GM12872 (cell line): ENCODE measurements at regions not wholly inside any gene's neighbourhood (a gene's known extent, or its start where the extent isn't known, plus 50 kb on each side); places are given as distances from the start of the nearest gene placed in this dataset.
A peak's percentile ranks its signal among the peaks of the same experiment; 100 is the strongest.

Experiments
- TF ChIP-seq, protein P1 (sequence below): IDR thresholded peaks from 3 replicates; pipeline ENCODE4 v1.5.1; 2011; ENCODE audit warnings: low read depth, mild to moderate bottlenecking, low read length, moderate library complexity; ENCODE audit not compliant: insufficient read depth

DNA sequence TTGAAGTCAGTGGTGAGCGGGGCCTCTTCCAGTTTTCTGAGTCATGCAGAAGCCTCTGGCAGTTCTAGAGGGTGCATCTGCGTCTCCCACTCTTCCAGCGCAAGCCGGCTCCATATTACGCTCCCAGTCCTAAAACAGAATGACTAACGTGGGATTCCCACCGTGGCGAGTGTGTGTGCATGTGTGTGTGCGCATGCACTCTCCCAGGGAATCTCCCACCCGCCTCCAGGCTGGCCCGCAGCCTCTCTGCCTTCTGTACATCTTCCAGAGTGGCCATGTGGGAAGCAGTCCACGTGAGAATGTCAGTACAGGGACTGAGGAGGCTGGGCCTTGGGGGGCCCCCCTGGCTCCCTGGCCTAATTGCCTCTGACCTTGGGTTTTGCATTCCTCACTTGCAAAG, 87.7 kb downstream of the LSM3 start:
- TF ChIP-seq, protein P1, sequence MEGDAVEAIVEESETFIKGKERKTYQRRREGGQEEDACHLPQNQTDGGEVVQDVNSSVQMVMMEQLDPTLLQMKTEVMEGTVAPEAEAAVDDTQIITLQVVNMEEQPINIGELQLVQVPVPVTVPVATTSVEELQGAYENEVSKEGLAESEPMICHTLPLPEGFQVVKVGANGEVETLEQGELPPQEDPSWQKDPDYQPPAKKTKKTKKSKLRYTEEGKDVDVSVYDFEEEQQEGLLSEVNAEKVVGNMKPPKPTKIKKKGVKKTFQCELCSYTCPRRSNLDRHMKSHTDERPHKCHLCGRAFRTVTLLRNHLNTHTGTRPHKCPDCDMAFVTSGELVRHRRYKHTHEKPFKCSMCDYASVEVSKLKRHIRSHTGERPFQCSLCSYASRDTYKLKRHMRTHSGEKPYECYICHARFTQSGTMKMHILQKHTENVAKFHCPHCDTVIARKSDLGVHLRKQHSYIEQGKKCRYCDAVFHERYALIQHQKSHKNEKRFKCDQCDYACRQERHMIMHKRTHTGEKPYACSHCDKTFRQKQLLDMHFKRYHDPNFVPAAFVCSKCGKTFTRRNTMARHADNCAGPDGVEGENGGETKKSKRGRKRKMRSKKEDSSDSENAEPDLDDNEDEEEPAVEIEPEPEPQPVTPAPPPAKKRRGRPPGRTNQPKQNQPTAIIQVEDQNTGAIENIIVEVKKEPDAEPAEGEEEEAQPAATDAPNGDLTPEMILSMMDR, result no peak

DNA sequence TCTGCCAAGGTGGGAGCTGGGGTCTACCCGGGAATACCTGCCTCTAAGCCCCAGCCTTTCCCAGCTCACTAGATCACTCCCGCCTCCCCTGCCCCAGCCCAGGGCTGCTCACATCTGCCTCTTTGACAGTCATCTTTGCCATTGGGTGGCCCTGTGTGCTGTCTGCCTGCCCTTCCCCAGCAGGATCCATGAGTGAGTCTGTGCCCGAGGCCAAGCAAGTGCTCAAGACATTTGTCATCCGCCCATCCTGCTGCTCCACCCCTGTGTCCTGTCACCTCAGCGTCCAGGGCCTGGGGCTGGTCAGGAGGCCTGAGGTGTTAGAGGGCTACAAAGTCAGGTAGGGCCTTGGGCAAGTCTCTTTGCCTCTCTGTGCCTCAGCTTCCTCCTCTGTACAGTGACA, 89.4 kb downstream of the LSM3 start:
- TF ChIP-seq, protein P1, result no peak

DNA sequence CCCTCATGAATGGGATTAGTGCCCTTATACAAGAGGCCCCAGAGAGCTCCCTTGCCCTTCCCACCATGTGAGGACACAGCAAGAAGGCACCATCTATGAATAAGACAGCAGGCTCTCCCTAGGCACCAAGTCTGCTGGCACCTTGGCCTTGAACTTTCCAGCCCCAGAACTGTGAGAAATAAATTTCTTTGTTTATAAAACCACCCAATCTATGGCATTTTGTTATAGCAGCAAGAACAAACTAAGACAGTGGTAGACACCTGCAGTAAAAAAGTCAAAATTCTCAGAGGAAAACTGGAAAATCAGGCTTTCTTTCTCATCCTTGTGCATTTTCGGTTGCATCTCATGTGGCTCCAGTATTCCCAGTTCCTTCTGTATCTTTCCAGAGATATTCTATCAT, 90.3 kb downstream of the LSM3 start:
- TF ChIP-seq, protein P1, result no peak

DNA sequence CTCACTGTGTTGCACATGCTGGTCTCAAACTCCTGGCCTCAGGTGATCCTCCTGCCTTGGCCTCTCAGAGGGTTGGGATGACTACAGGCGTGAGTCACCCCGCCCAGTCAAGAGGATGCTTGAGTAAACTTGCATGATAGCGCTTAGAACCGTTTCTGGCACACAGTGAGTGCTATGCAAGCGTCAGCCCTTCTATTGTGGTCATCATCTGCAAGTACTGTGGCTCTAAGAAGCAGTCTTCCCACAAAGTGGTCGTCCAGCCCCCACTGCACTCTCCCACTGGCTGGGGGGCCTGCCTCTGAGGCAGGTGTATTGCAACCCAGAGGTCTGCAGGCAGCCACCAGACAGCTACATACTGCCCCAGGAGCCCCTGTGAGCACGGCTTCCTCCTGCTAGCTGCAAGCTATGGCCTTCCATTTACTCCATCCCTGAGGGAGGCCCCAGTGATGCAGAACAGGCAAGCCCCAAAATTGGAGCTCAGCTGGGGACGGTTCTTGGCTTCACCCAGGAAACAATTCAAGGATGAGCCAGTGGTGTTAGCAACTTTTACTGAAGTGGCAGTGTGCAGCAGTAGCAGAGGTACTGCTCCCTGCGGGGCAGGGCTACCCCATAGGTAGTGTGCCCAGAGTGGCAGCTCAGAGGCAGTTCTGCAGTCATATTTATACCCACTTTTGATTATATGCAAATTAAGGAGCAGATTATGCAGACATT, 95.4 kb downstream of the LSM3 start:
- TF ChIP-seq, protein P1, result no peak

DNA sequence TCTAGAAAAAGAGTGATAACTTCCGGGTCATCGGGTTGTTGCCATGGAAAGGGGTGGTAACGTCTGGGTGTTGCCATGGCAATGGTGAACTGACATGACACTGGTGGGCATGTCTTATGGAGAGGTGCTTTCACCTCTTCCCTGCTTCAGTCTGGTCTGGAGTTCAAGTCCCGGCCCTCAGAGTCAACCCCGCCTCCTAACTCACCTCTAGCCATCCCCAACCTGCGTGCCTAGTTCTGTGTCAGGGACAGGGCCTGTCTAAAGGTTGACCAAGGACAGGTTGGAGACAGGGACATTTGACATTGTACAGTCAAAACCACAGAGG, 96.0 kb downstream of the LSM3 start:
- TF ChIP-seq, protein P1, result no peak

DNA sequence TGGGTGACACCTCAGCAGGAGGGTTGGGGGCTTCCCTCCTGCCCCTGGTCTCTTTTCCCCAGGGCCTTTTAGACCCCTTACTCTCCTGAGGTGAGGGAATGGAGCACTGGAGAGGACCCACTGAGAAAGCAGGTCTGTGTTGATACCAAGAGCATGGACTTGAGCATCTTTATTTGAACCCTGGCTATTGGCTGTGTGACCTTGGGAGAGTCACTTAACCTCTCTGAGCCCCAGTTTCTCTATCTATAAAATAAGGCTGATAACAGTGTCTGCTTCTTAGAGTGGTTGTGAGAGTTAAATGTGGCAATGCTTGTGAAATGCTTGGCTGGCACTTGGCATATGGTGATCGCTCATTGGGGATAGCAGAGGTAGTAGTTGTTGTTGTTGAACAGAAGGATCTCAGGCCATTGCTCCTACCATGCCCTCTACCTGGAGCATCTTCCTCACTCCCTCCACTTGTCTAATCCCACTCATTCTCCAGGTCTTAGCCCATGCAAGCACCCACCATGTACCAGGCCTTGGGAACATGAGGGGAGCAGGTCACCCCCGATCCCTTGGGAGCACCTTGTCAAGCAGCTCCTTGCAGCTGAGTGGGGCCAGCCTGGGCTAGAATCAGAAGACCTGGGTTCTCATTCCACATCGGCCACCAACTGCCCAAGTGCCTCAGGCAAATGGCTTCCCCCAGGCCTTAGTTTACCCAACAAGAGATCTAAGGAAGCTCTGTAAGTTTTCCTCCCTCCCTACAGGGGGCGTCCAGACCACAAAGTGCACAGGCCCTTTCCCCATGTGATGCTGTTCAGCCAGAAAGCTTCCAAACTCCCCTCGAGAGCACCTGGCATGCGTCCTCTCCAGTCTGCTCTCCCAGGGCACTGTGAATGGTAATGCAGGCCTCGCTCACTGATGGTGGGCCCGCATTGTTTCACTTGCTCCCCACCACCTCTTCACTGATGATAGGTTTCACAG, 96.7 kb downstream of the LSM3 start:
- TF ChIP-seq, protein P1, result peak; percentile 51; the same call in 2 of the 3 replicates
